ENCODE measurements at regions not wholly inside any gene's neighbourhood (a gene's known extent, or its start where the extent isn't known, plus 50 kb on each side); places are given as distances from the start of the nearest gene placed in this dataset.

DNA sequence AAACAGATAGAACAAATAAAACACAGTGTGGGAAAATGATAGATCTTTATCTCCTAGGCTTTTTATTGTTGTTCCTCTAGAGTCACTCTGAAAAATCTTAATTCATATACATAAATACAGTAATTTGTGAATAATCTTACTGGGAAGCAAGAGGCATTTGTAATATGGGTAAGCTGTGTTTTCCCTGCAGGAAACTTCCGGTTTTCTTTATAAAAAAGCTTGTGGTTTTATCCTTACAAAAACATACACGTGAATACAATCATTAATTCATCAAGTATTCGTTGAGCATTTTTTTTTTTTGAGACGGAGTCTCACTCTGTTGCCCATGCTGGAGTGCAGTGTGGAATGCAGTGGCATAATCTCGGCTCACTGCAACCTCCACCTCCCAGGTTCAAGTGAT lies 1312.8 kb upstream of the ZEB2 start:
- no peak overlapping the region for H3K4me3 ChIP-seq (ENCODE audit: low read depth in 1 of 2, low read length in 1 of 2)
- TF ChIP-seq, protein P1, sequence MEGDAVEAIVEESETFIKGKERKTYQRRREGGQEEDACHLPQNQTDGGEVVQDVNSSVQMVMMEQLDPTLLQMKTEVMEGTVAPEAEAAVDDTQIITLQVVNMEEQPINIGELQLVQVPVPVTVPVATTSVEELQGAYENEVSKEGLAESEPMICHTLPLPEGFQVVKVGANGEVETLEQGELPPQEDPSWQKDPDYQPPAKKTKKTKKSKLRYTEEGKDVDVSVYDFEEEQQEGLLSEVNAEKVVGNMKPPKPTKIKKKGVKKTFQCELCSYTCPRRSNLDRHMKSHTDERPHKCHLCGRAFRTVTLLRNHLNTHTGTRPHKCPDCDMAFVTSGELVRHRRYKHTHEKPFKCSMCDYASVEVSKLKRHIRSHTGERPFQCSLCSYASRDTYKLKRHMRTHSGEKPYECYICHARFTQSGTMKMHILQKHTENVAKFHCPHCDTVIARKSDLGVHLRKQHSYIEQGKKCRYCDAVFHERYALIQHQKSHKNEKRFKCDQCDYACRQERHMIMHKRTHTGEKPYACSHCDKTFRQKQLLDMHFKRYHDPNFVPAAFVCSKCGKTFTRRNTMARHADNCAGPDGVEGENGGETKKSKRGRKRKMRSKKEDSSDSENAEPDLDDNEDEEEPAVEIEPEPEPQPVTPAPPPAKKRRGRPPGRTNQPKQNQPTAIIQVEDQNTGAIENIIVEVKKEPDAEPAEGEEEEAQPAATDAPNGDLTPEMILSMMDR (IDR thresholded peaks at IDR 0.05): no peak
- no peaks in the 10 kb centered on the region for H3K36me3 ChIP-seq
- H3K4me1 ChIP-seq (ENCODE audit: control insufficient read depth in 1 of 2, insufficient read depth in 1 of 2, low read depth in 1 of 2, low read length in 1 of 2): no peaks in the 10 kb centered on the region
- H3K27ac ChIP-seq: no peak overlapping the region
- no peaks in the 10 kb centered on the region for H3K27me3 ChIP-seq
- no peaks in the 10 kb centered on the region for H3K9me3 ChIP-seq

DNA sequence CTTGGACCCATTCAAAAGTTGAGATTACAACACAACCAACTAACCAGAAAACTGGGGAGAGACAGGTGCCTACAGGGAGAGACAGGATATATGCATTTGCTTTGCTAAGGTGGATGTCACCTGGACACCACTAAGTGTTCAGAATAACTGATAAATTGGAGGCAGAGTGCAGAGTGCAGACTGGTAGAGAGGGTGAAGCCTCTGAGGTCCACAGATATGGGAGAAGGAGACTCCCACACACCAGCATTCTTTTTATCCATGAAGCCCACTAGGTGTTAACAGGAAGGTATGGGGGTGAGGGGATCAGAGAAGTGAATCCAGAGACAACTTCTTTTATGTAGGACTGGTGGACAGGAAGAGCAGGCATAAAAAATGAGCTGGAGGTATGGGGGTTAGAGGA lies 1310.0 kb upstream of the ZEB2 start:
- H3K4me1 ChIP-seq (ENCODE audit: control insufficient read depth in 1 of 2, insufficient read depth in 1 of 2, low read depth in 1 of 2, low read length in 1 of 2): no peaks in the 10 kb centered on the region
- no peak overlapping the region for H3K4me3 ChIP-seq (ENCODE audit: low read depth in 1 of 2, low read length in 1 of 2)
- H3K27me3 ChIP-seq: no peaks in the 10 kb centered on the region
- no peaks in the 10 kb centered on the region for H3K36me3 ChIP-seq
- TF ChIP-seq, protein P1 (IDR thresholded peaks at IDR 0.05): no peak
- H3K9me3 ChIP-seq: no peaks in the 10 kb centered on the region
- no peak overlapping the region for H3K27ac ChIP-seq

DNA sequence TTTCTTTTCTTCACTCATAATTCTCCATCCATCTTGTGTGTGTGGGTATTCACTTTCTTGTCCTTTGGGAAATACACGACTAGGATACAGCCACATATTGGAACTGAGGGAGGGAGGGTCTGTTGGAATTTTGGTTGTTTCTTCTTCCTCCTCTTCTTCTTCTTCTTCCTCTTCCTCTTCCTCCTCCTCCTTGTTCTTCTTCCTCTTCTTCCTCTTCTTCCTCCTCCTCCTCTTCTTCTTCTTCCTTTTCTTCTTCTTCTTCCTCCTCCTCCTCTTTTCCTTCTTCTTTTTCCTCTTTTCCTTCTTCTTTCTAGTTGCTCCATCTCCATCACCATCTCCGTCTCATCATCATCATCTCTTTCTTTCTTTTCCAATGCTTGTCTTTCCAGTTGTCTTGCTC lies 1307.3 kb upstream of the ZEB2 start:
- no peaks in the 10 kb centered on the region for H3K9me3 ChIP-seq
- H3K4me1 ChIP-seq (ENCODE audit: control insufficient read depth in 1 of 2, insufficient read depth in 1 of 2, low read depth in 1 of 2, low read length in 1 of 2): no peaks in the 10 kb centered on the region
- H3K27ac ChIP-seq: no peak overlapping the region
- TF ChIP-seq, protein P1 (IDR thresholded peaks at IDR 0.05): no peak
- H3K27me3 ChIP-seq: no peaks in the 10 kb centered on the region
- H3K36me3 ChIP-seq: no peaks in the 10 kb centered on the region
- no peak overlapping the region for H3K4me3 ChIP-seq (ENCODE audit: low read depth in 1 of 2, low read length in 1 of 2)

DNA sequence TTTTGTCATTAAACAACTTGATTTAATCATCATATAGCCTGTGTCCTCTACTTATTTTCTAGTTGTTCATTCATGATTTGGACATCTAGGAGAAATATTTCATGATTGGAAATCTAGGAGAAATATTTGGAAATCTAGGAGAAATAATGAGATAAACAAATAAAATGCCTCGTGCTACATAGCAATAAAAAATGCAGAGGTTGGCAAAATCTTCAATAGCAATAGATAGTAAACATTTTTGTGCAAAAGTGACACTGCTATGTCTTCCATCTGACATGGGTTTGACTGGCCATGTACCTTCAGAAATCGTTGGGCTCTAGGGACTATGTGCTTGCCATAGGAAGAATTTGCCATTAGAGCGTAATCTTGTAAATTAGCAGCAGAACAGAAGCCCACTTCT lies 1304.5 kb upstream of the ZEB2 start:
- Histone ChIP-seq H3K4me1 (ENCODE audit: control insufficient read depth in 1 of 2, insufficient read depth in 1 of 2, low read depth in 1 of 2, low read length in 1 of 2) (no peaks in the 10 kb centered on the region), H3K36me3 (no peaks in the 10 kb centered on the region), H3K27me3 (no peaks in the 10 kb centered on the region), H3K9me3 (no peaks in the 10 kb centered on the region), H3K27ac (no peak overlapping the region), H3K4me3 (ENCODE audit: low read depth in 1 of 2, low read length in 1 of 2) (no peak overlapping the region)
- TF ChIP-seq, protein P1 (IDR thresholded peaks at IDR 0.05): no peak

DNA sequence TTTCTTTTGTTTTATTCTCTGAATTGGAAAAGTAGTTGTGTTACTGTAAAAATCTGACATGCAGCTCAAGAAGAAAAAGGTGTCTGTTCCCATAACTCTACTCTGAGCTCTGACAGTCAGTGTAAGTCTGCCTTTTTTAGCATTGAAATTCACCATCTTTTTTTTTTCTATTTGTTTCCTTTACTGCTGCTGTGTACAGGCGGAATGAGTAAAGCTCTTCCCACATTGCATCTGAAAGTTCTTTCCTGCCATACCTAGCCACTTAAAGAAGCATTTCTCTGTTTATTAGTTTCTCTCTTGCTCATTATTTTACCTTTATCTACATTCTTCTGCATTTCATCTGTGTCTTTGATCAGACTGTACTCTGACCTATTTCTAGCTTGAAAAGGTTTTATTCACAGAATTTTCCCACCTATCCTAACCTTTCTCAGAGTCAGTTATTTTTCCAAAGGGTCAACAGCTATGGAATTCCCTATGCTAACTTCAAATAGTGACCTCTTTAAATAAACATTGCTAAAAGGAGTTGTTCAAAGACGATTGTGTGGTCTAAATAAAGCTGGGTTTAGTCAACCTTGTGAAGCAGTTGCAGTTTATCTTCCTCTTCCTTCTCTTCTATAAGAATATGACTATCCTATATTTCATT lies 1303.1 kb upstream of the ZEB2 start:
- no peaks in the 10 kb centered on the region for H3K9me3 ChIP-seq
- H3K27ac ChIP-seq: no peak overlapping the region
- no peaks in the 10 kb centered on the region for H3K4me1 ChIP-seq (ENCODE audit: control insufficient read depth in 1 of 2, insufficient read depth in 1 of 2, low read depth in 1 of 2, low read length in 1 of 2)
- H3K4me3 ChIP-seq (ENCODE audit: low read depth in 1 of 2, low read length in 1 of 2): no peak overlapping the region
- H3K27me3 ChIP-seq: no peaks in the 10 kb centered on the region
- no peaks in the 10 kb centered on the region for H3K36me3 ChIP-seq
- TF ChIP-seq, protein P1 (IDR thresholded peaks at IDR 0.05): no peak

DNA sequence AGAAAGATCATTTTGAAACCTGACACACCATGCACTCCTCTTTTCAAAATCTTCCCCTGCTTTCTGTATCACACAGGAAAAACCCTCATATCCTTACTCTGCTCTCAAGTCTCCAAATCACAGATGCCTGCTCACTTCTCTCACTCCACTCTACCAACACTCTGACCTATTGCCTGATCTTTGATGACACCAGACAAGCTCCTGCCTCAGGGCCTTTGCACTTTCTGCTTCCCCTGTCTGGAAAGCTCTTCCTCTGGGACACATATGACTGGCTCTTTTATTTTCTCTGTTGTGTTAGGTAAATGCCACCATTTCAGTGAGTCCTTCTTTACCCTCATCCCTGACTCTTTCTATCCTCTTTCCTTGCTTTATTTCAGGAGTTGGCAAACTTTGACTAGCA lies 1300.7 kb upstream of the ZEB2 start:
- Histone ChIP-seq H3K27me3 (no peaks in the 10 kb centered on the region), H3K27ac (no peak overlapping the region), H3K4me3 (ENCODE audit: low read depth in 1 of 2, low read length in 1 of 2) (no peak overlapping the region), H3K9me3 (no peaks in the 10 kb centered on the region), H3K4me1 (ENCODE audit: control insufficient read depth in 1 of 2, insufficient read depth in 1 of 2, low read depth in 1 of 2, low read length in 1 of 2) (no peaks in the 10 kb centered on the region), H3K36me3 (no peaks in the 10 kb centered on the region)
- TF ChIP-seq, protein P1 (IDR thresholded peaks at IDR 0.05): no peak

Measured in neutrophil (primary cell).